ENCODE measurements at regions not wholly inside any gene's neighbourhood (a gene's known extent, or its start where the extent isn't known, plus 50 kb on each side); places are given as distances from the start of the nearest gene placed in this dataset.

- DNase-seq: no peak
Observed at GRCh38 chr19:46945694-46946489, 73.7 kb upstream of the NPAS1 start.

DNA sequence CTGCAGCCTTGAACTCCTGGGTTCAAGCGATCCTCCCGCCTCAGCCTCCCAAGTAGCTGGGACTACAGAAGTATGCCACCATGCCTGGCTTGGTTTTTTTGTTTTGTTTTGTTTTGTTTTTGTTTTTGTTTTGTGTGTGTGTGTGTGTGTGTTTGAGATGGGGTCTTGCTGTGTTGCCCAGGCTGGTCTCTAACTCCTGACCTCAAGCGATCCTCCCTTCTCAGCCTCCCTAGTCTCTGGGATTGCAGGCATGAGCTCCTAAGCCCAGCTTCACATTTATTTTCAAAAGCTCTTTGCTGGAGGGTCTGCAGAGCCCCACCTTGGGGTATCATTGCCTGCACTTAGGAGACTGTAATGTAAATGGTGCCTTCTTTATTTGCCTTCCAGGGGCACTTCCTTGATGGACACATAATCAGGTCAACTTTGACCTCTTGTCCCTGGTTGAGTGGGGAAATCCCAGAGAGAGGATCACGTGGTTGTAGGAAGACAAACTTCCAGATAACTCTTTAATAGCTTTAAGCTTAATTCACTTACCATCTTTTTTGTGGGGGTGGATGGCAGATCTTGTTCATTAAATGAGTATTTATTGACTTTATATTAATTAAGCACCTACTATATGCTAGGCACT is 72.9 kb upstream of the NPAS1 start:
- DNase-seq: no peak

DNA sequence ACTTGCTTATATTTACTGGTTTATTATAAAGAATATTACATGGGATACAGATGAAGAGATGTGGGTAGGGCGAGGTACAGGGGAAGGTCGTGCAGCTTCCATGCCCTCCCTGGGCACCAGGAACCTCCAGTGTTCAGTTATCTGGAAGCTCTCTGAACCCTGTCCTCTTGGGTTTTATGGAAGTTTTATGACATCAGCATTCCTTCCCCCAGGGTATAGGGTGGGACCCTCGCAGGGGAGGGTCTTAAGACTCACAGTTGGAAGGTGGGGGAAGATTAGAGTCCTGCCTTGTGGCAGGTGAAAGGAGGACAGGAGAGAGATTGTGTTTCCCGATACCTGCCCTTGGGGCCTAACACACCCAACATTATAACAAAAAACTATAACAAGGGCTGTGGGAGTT is 71.8 kb upstream of the NPAS1 start:
- DNase-seq: no peak

- no peak for DNase-seq
Observed at GRCh38 chr19:46950526-46951170, 69.0 kb upstream of the NPAS1 start.

DNA sequence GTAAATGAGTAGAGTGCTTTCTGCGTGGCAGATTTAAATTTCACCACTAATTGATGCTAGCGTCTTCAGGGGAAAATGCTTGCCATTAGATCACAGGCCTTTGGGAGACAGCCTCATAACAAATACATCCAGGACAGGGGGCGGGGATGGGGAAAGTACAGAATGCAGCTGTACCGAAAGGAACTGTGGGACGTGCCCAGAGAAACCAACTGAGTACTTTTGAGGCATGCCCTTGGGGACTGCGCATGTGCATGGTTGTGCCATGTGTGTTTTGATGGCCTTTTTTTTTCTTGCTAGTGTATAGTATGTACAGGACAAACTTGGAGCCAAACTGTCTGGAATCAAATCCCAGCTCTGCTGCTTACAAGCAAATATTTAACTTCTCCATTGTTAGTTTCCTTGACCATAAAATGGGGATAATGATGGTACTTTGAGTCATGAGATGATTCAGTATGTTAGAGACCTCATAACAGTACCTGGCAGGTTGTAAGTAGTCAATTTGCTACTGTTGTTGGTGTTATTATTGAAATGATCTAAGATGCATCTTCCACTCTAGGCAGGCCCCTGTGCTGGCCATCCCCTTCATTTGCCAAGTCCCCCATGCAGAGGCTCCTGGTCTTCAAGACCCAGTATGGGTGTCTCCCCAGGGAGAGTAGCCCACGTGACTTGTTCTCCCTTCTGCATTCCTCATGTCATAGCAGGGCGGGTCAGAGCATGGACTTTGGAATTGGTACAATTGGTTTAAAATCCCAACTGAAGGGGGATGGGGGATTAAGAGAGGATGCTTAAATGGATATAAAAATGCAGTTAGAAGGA is 68.3 kb upstream of the NPAS1 start:
- no peak for DNase-seq

DNA sequence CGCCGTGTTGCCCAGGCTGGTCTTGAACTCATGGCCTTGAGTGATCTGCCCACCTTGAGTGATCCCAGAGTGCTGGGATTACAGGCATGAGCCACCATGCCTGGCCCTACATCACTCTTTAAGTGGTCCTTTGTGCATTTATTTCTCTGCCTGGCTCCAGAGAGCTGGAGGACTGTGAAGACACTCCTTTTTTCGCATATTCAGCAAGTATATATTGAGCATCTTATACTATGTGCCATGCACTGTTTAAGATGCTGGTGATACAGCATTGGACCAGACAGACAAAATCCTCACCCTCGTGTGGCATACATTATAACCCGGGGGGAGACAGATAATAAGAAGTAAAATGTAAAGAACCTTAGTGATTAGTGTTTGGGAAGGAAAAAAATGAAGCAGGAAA is 66.8 kb upstream of the NPAS1 start:
- DNase-seq: no peak

DNA sequence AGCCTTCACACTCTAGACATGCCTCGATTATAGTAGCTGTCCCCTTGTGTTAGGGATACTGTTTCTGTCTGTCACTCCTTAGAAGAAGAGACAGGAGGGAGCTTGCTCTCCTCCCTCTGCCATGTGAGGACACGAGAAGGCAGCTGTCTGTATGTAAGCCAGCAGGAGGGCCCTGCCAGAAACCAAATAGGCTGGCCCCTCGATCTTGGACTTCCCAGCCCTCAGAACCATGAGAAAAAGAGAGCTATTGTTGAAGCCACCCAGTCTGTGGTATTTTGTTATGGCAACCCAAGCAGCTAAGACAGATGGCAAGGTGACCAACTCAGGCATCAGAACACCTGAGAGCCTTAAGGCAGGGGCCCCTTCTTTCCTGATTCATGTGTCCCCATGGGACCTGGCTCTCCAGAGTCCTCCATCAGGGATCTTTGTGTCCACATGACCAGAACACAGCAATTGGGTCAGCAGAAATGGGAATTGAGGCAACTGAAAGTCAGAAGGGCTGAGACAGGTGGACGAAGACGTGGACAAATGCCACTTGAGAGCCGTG is 65.6 kb upstream of the NPAS1 start:
- DNase-seq: no peak

DNA sequence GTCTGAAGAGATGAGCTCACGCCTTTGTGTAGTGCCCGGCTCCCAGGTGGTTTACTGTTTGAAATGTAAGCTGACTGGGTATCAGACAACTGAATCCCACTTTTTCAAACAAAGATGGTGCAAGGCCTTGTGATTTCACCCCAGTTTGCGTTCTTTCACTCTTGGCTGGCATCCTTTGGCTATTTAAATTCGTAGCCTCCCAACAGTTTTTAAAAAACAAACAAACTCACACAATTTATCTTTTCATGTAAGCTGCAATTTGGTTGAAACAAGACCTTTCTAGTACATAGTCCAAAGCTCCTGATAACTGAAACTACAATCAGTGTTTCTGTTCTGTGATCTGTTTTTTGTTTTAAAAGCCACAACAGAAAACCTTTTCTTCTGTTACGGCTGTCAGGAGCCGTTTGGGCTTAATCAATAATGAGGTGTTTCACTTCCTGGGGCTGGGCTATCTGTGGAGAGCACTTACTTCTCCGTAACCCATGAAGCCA is 65.1 kb upstream of the NPAS1 start:
- DNase-seq: no peak

GRCh38 chr19:46954993-46955812 is 64.4 kb upstream of the NPAS1 start:
- DNase-seq: no peak

- no peak for DNase-seq
Observed at GRCh38 chr19:46955813-46956371, 63.7 kb upstream of the NPAS1 start.

DNA sequence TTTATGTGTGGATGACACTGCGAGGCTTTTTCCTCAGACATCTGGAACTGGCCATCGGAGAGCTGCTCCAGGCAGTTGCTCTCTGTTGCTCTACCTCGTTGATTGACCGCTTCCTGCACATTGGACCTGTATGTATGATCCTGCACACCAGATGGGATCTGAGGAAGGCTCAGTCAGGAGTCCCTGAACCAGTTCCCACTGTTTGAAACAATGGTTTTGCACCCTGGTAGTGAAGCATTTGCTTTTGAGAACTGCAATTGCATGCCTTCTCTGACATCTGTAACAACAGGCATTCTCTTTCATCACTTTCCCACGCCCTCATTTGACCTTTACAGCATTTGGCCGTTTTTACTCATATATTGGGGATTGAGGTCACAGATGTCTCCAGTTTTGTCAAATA is 61.1 kb upstream of the NPAS1 start:
- no peak for DNase-seq

DNA sequence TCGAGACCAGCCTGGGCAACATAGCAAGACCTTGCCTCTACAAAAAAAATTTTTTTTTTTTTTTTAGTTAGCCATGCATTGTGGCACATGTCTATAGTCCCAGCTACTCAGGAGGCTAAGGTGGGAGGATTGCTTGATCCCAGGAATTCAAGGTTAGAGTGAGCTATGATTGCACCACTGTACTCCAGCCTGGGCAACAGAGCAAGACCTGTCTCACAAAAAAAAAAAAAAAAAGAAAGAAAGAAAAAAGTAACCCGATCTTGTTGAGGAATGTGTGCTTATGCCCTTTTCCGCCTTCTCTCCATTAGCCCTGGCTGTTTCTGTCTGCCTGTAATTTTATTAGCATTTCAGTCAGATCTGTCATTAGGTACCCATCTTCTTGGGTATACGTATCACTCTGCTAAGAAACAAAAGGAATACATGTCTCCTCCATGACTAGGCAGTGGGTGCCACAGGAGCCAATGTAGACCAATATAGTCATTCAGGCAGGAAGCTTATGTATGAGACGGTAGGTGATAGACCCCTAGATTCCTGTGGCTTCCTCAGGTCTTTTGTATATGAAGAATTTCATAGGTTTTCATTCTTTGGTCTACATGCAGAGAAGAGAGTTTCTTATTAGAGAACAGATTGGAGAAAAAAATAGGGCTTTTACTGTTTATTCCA is 59.6 kb upstream of the NPAS1 start:
- DNase-seq: no peak

DNA sequence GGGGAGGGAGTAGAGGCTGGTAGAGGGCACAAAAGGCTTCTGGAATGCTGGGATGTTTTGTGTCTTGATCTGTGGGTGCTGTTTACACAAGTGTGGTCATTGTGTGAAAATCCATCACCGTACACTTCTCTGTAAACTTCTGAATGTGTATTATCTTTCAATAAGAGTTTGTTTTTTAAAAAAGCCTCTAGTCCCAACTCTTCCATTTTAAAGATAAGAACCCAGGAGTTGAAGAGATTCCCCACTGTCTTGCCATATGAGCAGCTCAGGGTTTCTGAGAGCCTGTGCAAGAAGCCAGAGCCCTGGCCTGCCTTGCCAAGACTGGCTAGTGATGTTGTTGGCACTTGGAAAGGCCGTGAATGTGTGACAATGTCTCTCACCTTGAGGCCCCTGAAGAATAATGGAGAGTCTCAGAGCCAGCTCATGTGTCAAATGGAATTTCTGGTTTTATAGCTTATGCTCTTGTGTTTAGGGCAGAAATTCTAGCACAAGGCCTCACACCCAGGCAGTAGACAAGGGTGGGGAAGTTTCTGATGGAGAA is 57.5 kb upstream of the NPAS1 start:
- DNase-seq: no peak

DNA sequence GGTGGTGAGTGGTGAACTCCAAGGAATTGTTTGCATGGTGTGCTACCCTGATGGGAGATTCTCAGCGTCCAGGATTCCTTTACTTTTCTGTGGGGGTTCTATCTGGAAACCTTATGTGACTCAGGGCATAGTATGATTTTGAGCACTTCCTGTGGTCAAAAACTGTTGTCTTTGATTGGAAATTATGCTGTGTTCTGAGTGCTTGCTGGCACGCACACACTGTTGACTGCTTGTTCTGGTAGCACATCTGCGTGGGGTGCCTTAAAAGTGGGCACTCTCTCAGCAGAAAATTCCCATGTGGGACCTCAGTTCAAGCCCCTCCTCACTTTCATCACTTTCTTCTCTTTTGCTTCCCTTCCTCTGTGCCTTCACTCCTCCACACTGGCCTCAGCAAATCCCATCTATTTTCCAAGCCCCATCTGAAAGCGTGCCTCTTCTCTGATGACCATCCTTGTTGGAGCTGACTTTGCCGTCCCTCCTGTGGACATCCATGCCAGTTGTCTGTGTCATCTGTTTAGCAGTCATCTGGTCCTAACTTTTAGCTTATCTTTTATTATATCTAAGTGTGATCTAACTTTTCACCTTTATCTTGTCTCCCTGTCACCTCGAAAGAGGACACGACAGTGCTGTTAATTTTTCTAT is 56.4 kb upstream of the NPAS1 start:
- no peak for DNase-seq

- DNase-seq: no peak
Observed at GRCh38 chr19:46967578-46968032, 52.0 kb upstream of the NPAS1 start.
